Gastrocnemius medialis (tissue), 4 donors: ENCODE measurements at regions not wholly inside any gene's neighbourhood (a gene's known extent, or its start where the extent isn't known, plus 50 kb on each side); places are given as distances from the start of the nearest gene placed in this dataset.

ENCODE experiments used
- CTCF ChIP-seq, 5 experiments: fragments of 450-650 bp in 3 of 5; fragments of 200-600 bp in 2 of 5; sonication (generic) in 2 of 5; IDR thresholded peaks in 4 of 5; conservative IDR thresholded peaks in 1 of 5; 1 replicate in 4 of 5; 2 replicates in 1 of 5; pipeline ENCODE4 v1.5.1; 2016 to 2019; ENCODE audit warnings: antibody characterized with exemption in 5 of 5, mild to moderate bottlenecking in 3 of 5, moderate library complexity in 3 of 5
- POLR2A ChIP-seq, 2 donors: fragments of 450-650 bp; IDR thresholded peaks; one replicate each; pipeline ENCODE4 v1.6.1; 2017; ENCODE audit warnings: antibody characterized with exemption in 2 of 2, mild to moderate bottlenecking in 2 of 2, moderate library complexity in 2 of 2

GRCh38 chr10:104516986-104517385 lies 124.1 kb upstream of the SORCS3 start:
- TF ChIP-seq CTCF (IDR thresholded peaks at IDR 0.05 in 4 of 5, conservative IDR thresholded peaks at IDR 0.05 in 1 of 5) = no peak
- no peak for TF ChIP-seq POLR2A (IDR thresholded peaks at IDR 0.05)
